Right lung (tissue), 2 donors: ENCODE measurements at regions not wholly inside any gene's neighbourhood (a gene's known extent, or its start where the extent isn't known, plus 50 kb on each side); places are given as distances from the start of the nearest gene placed in this dataset.
A peak's percentile ranks its signal among the peaks of the same experiment; 100 is the strongest.

ENCODE experiments used
- DNase-seq, 2 donors: peaks; one replicate each; pipeline ENCODE4 v3.0.0-alpha.2; 2013

GRCh38 chr16:16788004-16788403 is 409.1 kb downstream of the NPIPA7 start:
- DNase-seq: no peak

DNA sequence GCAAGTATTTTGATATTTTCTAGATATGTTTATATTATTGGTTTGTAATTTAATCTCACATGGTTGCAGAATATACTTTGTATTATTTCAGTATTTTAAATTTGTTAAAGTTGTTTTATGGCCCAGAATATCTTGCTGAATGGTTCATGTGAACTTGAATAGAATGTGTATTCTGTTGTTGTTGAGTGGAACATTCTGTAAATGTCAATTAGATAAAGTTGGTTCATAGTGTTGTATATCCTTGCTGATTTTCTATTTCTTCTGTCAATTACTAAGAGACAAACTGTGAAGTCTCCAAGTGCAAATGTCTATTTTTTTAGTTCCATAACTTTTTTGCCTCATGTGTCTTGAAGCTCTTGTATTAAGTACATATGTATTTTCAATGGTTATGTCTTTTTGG is 411.7 kb downstream of the NPIPA7 start:
- no peak for DNase-seq

GRCh38 chr16:16791051-16791450 is 412.1 kb downstream of the NPIPA7 start:
- DNase-seq: no peak

- DNase-seq: no peak
Measured at GRCh38 chr16:16797239-16797638, 418.3 kb downstream of the NPIPA7 start.

- no peak for DNase-seq
Measured at GRCh38 chr16:16798504-16798903, 419.6 kb downstream of the NPIPA7 start.

GRCh38 chr16:16805809-16806208 is 426.9 kb downstream of the NPIPA7 start:
- no peak for DNase-seq

- no peak for DNase-seq
Measured at GRCh38 chr16:16815641-16816040, 436.7 kb downstream of the NPIPA7 start.

GRCh38 chr16:16817196-16817595 is 438.3 kb downstream of the NPIPA7 start:
- DNase-seq: no peak

DNA sequence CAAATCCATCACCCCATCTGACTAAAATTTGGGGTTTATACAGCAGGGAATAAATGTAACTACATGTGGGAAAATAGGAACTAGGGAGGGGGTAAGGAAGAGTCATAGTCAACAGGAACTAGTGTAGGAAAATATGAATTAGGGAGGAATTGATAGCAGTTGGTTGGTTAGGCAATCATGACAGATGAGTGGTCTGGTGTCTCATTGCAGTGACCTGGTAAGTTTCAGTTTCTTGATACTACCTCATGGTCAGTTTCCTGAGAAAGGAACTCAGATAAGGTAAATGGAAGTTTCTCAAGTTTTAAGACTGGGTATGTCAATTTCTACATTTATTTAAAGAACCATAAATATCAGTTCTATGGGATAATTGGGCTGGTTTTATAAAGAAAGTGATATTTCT is 442.3 kb downstream of the NPIPA7 start:
- no peak for DNase-seq

GRCh38 chr16:16828913-16829398 is 450.0 kb downstream of the NPIPA7 start:
- DNase-seq: no peak

DNA sequence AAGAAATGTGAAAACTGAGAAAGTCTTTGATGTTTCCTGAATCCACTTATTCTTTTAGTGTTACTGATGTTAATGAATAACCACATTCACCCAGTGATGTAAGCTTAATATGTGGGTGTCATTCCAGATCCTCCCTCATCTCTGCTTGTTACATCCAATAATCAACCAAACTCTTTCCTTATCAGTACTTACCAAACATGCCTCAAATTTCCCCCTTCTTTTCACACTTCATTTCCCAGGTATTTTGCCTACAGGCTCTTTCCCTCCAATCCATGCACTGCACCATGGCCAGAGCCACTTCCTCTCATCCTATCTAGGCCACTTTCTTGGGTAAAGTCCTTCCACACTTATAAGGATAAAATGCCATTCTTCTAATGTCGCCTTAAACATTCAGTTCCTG is 451.5 kb downstream of the NPIPA7 start:
- DNase-seq: no peak

GRCh38 chr16:16830973-16831372 is 452.0 kb downstream of the NPIPA7 start:
- no peak for DNase-seq

DNA sequence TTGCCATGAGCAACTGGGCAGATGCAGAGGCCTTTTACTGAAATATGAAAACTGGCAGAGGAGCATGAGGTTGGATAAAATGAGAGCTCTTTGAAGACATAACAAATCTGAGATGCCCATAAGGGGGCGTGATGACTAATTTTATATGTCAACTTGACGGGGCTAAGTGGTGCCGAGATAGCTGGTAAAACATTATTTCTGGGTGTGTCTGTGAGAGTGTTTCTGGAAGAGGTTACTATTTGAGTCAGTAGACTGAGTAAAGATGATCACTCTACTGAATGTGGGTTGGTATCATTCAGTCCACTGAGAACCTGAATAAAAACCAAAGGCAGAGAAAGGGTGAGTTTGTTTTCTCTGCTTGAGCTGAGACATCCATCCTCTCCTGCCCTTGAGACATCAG is 454.2 kb downstream of the NPIPA7 start:
- DNase-seq: no peak

DNA sequence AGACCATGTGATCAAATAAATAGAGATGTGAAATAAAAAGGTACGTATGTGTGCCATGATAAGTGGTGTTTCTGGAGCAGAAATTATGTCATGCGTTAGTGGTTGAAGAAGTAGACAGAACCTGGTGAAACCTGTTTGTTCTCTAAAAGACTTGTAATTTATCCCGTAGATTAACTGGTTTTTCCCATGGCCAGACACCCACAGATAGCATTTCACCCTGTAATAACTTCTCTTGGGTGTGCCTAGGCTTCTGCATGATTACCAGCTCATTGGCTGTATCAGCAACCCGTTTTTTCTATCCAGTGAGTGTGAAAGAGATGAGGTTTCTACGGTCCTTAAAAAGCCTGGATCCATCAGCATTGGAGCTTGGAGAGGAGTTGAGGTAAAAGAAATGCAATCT is 471.3 kb downstream of the NPIPA7 start:
- DNase-seq: no peak

- no peak for DNase-seq
Measured at GRCh38 chr16:16857012-16857411, 478.1 kb downstream of the NPIPA7 start.

DNA sequence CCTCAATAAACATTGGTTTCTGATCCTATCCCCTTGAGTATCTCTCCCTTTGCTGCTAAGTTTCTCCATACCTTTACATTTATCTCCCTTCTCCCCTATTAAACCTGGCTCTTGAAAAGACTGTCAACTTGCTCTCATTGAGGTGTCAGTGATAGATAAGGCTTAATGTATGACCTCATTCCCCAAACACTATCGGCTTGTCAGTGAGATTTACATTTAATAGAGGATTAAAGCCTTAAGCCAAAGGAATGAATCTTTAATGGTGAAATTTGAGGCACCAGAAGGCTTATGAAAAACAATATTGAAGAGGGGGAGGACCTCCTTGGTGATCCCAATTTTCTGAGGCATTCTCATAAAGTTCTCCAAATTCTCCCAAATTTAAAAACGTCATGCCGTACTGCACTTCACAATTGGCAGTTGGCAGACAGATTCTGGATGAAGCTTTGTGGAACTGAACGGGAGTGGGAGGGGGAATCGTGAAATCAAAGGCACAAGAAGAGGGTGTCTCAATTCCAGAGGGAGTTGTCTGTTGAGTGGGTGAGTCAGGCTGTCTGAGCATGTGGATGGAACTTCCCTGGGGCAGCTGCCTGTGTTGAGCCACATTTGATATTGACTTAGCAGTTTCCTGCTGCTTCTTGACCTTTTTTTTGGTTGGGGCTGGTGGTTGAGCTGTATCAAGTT is 478.8 kb downstream of the NPIPA7 start:
- DNase-seq: no peak

DNA sequence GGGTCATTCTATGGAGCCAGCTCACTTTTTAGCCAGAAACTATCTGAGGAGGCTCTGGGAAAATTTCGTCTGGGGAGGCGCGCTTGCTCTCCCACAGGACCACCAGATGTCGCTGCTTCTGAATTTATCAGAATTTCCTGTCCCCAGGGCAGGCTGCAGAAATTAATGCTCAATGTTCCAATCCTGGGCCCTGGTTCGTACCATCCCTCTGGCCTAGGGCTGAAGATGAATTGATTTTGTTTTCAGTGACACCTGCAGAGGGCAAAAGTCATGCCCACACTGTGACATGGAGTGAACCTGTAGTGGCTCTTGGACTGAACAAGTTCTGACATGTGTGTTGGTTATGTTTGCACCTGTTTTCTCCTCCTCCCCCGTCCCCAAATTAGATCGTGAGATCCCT is 482.6 kb downstream of the NPIPA7 start:
- peak; percentile 14 to 34 for DNase-seq

DNA sequence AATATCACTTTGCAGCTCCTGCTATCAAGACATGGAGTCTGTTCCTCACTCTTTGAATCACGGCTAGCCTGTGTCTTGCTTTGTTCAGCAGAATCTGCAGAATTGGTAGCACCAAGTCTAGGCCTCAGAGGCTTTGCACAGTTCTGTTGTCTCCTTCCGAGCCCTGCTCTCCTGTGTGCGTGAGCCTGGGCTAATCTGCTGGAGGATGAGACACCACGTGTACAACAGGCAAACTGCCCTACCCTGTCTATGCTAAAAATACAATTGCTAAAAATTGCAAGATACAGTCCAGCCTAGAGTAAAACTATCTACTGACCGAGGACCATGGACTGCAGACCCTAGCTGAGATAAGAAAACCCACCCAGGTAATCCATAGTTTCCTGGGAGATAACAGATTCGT is 484.7 kb downstream of the NPIPA7 start:
- no peak for DNase-seq

DNA sequence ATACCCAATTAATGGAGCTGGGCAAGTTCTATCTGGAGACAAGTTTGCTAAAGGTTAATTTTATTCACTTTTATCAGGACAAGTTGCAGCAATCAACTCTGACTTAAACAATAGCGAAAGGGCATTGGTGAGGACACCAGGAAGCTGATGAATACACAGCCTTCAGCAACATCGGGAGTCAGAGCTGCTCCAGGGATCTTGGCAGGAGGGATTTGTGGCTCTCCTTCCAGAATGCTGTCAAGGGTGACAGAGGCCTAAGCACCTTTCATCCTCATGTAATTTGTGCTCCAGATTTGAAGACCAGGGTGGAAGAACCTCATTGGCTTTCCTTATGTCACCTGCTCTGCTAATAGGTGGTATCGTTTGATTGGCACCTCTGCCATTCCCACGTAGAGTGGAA is 485.6 kb downstream of the NPIPA7 start:
- DNase-seq: no peak

DNA sequence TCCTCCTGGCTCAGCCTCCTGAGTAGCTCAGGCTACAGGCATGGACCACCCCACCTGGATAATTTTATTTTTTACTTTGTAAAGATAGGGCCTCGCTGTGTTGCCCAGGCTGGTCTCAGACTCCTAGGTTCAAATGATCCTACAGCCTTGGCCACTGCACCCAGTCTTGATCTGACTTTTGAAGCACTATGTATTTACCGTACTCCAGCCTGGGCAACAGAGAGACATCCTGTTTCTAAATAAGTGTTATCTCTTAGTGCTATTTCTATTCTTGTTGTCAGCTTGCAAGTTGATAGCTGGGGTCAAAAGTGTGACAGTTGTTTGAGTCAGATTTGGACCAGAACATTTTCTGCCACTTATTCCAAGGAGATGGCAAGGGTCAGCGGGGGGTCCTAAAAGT is 486.4 kb downstream of the NPIPA7 start:
- no peak for DNase-seq

DNA sequence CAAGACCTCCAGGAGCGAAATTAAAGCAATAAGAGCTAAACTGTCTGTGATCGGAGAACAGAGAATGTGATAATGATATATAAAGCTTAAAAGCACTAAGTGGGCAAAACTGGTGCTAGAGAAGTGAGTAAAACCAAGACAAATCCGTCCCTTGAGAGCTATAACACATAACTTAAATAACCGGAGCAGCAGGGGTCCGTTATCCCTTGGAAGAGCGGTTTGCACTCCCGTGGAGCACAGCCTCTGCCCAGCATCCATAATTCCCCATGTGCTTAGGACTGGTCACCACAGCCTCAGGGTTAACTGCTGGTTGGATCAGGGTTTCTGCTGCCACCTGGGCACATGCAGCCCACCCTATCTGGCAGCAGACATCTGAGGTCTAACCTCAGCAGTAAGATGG is 489.0 kb downstream of the NPIPA7 start:
- DNase-seq: no peak

GRCh38 chr16:16868727-16869126 is 489.8 kb downstream of the NPIPA7 start:
- DNase-seq: no peak

GRCh38 chr16:16869746-16870145 is 490.8 kb downstream of the NPIPA7 start:
- no peak for DNase-seq

GRCh38 chr16:16871196-16871595 is 492.3 kb downstream of the NPIPA7 start:
- DNase-seq: no peak
